ENCODE measurements at regions not wholly inside any gene's neighbourhood (a gene's known extent, or its start where the extent isn't known, plus 50 kb on each side); places are given as distances from the start of the nearest gene placed in this dataset.

- DNase-seq (ENCODE audit: low spot score) = no peak
- no peak for TF ChIP-seq CTCF (IDR thresholded peaks at IDR 0.05; ENCODE audit: poor library complexity, severe bottlenecking)
- Histone ChIP-seq H3K36me3 (ENCODE audit: low read depth) (no peaks in the 10 kb centered on the region), H3K27me3 (ENCODE audit: insufficient read depth, poor library complexity, severe bottlenecking) (no peaks in the 10 kb centered on the region), H3K4me1 (ENCODE audit: insufficient read depth, poor library complexity, severe bottlenecking) (peaks cover 21% of the 10 kb centered on the region), H3K27ac (ENCODE audit: poor library complexity, severe bottlenecking) (peak overlapping the region; percentile 1), H3K4me3 (ENCODE audit: severe bottlenecking) (no peak overlapping the region), H3K9me3 (ENCODE audit: severe bottlenecking) (no peaks in the 10 kb centered on the region)
- ATAC-seq (ENCODE audit: low read depth) = peak; percentile 97
Observed at GRCh38 chr14:89544636-89545301, 127.7 kb upstream of the FOXN3 start.

GRCh38 chr14:89543425-89543790 lies 126.4 kb upstream of the FOXN3 start:
- Histone ChIP-seq H3K4me3 (ENCODE audit: severe bottlenecking) (no peak overlapping the region), H3K27me3 (ENCODE audit: insufficient read depth, poor library complexity, severe bottlenecking) (no peaks in the 10 kb centered on the region), H3K9me3 (ENCODE audit: severe bottlenecking) (no peaks in the 10 kb centered on the region), H3K4me1 (ENCODE audit: insufficient read depth, poor library complexity, severe bottlenecking) (peaks cover 28% of the 10 kb centered on the region), H3K27ac (ENCODE audit: poor library complexity, severe bottlenecking) (no peak overlapping the region), H3K36me3 (ENCODE audit: low read depth) (no peaks in the 10 kb centered on the region)
- no peak for TF ChIP-seq CTCF (IDR thresholded peaks at IDR 0.05; ENCODE audit: poor library complexity, severe bottlenecking)
- DNase-seq (ENCODE audit: low spot score) = no peak
- ATAC-seq (ENCODE audit: low read depth) = no peak

- H3K36me3 ChIP-seq (ENCODE audit: low read depth) = no peaks in the 10 kb centered on the region
- peaks cover 28% of the 10 kb centered on the region for H3K4me1 ChIP-seq (ENCODE audit: insufficient read depth, poor library complexity, severe bottlenecking)
- no peak for DNase-seq (ENCODE audit: low spot score)
- H3K27ac ChIP-seq (ENCODE audit: poor library complexity, severe bottlenecking) = no peak overlapping the region
- no peak for TF ChIP-seq CTCF (IDR thresholded peaks at IDR 0.05; ENCODE audit: poor library complexity, severe bottlenecking)
- H3K27me3 ChIP-seq (ENCODE audit: insufficient read depth, poor library complexity, severe bottlenecking) = no peaks in the 10 kb centered on the region
- ATAC-seq (ENCODE audit: low read depth) = no peak
- no peaks in the 10 kb centered on the region for H3K9me3 ChIP-seq (ENCODE audit: severe bottlenecking)
- no peak overlapping the region for H3K4me3 ChIP-seq (ENCODE audit: severe bottlenecking)
Observed at GRCh38 chr14:89542786-89543424, 125.9 kb upstream of the FOXN3 start.

- H3K36me3 ChIP-seq (ENCODE audit: low read depth) = no peaks in the 10 kb centered on the region
- H3K27ac ChIP-seq (ENCODE audit: poor library complexity, severe bottlenecking) = peak overlapping the region; percentile 77
- H3K9me3 ChIP-seq (ENCODE audit: severe bottlenecking) = no peaks in the 10 kb centered on the region
- no peaks in the 10 kb centered on the region for H3K27me3 ChIP-seq (ENCODE audit: insufficient read depth, poor library complexity, severe bottlenecking)
- H3K4me1 ChIP-seq (ENCODE audit: insufficient read depth, poor library complexity, severe bottlenecking) = peaks cover 28% of the 10 kb centered on the region
- DNase-seq (ENCODE audit: low spot score) = no peak
- peak; percentile 66 for ATAC-seq (ENCODE audit: low read depth)
- TF ChIP-seq CTCF (IDR thresholded peaks at IDR 0.05; ENCODE audit: poor library complexity, severe bottlenecking) = no peak
- H3K4me3 ChIP-seq (ENCODE audit: severe bottlenecking) = no peak overlapping the region
Observed at GRCh38 chr14:89540830-89541470, 123.9 kb upstream of the FOXN3 start.

Measured in RWPE2 (cell line).